Amygdala (tissue), 56 donors: ENCODE measurements at regions not wholly inside any gene's neighbourhood (a gene's known extent, or its start where the extent isn't known, plus 50 kb on each side); places are given as distances from the start of the nearest gene placed in this dataset.
A peak's percentile ranks its signal among the peaks of the same experiment; 100 is the strongest.

Experiments used
- DNase-seq, 56 donors: peaks; one replicate each; lab custom pipeline; 2025; lab: John Stamatoyannopoulos, UW

DNA sequence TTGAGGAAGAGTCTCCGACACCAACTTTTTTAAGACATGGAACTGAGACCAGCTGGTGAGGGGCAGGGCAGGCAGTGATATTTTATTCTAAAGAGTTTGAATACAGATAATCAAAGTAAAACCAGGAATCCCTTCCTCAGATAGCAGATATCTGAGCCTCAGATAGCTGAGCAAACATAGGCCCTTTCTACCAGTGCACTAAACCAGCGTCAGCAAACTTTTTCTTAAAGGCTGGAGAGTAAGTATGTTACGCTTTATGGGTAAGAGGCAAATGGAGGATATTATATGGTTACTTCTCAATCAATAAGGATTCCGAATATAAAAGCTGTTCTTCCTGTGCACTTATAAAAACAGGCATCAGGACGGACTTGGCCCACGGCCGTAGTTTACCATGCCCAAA, 73.9 kb downstream of the WNT5A start:
- DNase-seq: no peak

DNA sequence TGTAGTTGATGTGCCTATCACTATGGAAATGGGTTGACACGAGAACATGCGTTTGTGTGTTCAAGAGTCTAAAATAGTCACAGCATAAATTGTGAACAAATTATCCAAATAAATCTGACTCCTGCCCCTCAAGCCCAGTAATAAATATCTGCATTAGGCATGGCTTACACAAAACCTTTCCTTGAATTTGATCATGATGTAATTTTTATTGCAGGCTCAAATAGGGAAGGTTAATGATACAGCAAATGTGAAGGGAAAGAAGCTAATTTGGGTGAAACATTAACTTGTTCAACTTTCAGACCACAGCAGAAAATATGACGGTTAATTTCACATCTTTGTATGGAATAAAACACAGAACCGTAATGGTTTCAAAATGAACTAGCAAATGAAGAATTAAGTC, 74.6 kb downstream of the WNT5A start:
- DNase-seq: no peak

DNA sequence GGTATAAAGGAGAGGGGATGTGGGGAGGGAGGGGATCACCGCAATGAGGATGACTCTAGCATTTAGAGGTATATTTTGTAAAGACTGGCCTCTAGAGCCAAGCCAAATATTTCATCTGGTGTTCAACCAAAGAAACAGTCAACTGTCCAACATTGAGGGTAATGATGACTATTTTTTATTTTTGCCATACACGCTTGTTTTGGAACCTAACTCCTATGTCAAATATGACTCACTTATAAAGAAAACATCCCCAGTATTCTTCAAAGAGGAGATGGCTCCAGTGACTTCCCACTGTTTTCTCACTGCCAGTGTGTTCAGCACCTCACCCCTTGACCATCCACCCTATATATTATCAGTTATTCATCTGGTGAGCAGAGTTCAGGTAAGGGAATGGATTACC, 77.3 kb downstream of the WNT5A start:
- no peak for DNase-seq

DNA sequence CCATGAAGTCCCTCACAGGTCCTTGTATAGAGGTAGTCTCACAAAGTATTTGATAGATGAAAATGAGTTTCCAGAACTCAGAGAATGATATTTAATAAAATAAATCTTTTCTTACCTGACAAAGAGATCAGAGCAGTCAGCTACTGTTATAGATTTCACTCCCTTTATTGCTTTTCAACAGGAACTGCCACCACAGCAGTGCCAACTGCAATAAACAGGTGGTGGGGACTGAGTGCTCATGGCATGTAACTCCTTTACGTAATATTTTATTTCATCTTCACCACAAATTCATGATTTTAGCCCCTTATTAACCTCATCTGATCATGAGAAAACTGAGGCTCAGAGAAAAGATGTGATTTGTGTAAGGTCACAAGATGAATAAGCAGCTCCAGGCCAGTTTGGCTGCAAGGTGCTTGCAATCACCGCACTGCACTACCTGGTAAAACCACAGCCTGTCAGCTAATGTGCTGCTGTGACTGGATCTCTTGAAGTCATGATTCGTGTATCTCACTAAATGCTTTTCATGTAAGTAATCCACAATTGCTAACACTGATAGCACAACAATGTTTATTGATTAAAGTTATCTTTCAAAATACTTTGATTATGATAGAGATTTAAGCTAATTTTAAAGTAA, 78.8 kb downstream of the WNT5A start:
- DNase-seq: no peak

DNA sequence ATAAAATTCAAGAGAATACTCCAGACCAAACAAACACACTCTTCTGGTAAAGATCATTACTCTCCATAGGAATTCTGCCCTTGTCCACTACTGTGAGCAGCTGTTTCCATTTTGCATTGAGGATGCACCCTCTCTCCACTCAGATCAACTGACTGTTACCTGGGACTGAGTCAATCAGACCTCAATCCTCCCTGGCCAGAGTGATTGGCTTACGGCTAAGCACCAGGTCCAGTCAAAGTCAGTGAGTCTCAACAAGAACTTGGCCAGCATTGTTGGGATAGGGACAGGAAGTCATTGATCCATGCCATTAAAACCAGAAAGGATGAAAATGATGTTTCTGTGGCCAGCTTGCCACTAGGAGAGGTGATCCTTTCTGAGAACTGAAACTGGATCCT, 79.7 kb downstream of the WNT5A start:
- DNase-seq: no peak

DNA sequence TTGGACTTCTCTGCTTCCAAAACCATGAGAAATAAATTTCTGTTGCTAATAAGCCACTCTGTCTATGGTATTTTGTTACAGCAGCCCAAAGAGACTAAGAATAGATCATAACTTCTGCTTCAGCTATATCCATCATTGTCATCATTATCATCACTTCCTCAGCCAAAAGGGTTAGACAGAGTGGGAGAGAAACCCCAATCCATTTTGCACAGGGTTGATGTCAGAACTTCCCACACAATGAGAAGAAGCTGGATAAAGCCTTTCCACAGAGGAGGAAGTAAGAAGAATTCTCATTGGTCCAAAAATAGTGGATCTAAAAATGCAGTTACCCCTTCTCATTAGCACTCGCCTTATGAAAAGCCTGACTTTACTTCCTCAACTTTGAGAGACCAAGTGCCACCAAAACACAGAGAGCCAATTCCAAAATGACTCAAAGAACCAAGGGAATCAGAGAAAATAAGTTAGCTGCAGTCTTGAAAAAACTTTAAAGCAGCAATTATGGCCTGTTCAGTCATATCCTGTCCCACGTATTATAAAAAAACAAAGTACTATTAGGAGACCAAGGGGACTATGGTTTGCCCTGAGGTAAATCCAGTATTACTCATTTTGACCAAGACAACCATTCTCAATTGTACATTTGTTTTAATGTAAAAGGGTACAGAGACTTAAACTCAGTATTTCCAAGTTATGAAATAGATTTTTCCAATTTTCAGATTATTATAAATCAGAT, 80.2 kb downstream of the WNT5A start:
- DNase-seq: no peak

DNA sequence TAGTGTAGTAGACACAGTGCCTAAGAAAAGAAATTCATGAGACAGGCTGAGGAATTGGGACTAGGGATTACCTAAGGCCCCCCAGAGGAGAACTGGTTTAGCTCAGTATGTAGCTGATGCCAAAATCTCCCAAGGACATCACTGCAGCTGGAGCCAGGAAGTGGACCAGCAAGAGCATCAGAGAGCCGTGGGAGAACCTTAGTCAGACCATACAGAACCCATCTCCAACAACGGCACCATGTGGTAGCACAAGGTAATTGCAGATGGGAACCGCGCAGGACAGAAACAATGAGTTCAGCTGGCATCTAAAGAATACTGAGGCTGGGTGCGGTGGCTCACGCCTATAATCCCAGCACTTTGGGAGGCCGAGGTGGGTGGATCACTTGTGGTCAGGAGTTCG, 81.7 kb downstream of the WNT5A start:
- no peak for DNase-seq

DNA sequence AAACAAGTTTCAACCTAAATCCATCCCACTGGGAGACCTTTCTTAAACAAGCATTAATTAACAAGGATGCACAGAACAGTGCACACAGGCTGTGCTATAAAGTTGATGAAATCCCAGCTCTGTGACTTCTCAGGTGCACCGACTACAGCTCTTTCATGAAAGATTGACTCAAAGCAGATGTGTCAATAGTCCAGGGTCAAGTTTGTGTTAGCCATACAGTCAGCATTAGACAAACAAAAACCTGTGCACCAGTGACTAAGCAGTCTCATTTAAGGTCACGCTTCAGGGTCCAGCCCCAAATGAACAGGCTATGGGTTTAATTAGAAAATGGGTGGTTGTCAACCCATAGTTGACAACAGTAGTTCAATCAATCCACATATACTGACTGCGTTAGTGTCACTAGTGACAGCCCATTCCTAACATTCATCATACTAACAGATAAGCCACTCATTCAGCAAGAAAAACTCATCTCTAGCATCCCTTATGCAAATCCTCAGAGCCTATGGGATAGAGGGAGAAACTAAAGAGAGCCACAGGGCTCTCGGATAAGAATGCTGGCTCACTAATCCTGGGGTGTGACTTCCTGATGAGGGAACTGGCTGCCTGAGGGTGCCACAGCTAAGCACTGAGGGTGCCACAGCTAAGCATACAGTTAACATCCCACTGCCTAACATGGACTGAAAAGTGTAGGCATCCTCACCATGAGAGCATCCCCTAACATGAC, 84.1 kb downstream of the WNT5A start:
- DNase-seq: no peak

DNA sequence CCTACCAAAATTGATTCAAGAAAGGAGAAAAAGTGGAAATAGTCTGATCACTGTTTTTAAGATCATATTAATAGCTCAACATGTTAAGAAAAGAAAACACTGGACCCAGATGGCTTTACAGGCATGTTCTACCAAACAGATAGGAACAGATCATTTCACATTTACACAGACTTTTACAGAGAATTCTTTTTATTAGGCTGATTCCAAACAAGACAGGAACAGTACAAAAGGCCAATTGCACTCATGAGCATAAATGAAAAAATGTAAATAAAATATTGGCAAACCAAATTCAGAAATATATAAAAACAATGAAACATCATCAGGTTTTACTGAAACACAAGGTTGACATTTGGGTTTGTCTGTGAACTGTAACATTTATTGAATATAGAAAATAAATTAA, 106.5 kb downstream of the WNT5A start:
- DNase-seq: no peak

DNA sequence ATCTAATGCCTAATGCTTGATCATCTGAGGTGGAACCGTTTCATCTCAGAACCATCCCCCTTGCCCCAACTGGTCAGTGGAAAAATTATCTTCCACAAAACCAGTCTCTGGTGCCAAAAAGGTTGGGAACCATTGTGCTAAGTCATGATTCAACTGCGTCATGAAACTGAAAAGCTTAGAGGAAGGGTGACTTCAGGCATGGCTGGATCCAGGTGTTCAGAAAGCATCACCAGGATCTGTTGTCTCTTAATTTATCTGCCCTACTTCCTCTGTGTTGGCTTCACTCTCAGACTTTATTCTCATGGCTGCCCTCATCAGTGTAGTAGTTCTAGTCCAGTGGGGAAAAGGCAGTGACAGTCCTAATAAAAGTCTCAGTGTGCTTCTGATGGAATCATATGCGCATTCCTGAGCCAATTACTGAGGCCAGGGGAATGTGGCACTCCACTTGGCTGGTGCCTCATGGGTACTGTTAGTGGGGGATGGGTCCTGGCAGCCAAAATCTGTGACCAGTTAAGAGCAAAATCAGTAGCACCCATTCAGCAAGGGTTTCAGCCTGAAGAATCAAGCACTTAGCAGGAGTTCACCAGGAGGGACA, 110.3 kb downstream of the WNT5A start:
- peak in 1 of 56 donors; percentile 0 for DNase-seq

DNA sequence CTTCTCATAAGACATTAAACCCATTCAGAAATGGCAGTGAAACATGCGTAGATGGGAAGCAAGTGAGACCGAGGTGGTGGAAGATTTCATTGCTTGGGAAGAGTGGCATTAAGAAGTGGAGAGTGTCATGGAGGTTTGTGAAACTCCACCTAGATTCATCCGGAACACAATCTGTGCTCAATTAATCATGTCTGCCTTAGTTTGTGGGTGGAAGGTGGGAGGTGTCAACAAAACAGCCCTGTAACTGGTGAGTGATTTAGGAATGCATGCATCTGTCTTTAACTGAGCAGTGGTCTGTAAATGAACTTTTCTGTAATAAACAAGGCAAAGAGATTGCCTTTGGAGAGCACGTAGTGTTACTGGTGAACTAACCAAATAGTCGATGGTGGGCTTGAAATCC, 113.7 kb downstream of the WNT5A start:
- no peak for DNase-seq

DNA sequence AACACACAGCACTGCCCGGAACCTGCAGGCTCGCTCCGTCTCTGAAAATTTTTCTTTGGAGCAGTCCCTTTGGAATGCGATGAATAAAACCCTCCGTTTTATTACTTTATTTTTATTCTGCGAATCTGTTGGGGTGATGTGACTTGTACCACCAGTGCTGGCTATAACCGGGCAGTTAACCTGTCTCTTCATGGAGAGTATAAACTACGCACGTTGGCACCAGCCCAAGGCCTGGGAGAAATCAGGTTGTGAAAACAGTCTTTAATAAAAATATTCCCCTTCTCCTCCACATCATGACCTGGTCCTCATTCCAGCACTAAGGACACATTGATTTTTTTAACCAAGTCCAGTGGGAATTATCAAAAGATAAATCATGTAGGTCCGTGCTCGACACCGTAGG, 116.8 kb downstream of the WNT5A start:
- no peak for DNase-seq

DNA sequence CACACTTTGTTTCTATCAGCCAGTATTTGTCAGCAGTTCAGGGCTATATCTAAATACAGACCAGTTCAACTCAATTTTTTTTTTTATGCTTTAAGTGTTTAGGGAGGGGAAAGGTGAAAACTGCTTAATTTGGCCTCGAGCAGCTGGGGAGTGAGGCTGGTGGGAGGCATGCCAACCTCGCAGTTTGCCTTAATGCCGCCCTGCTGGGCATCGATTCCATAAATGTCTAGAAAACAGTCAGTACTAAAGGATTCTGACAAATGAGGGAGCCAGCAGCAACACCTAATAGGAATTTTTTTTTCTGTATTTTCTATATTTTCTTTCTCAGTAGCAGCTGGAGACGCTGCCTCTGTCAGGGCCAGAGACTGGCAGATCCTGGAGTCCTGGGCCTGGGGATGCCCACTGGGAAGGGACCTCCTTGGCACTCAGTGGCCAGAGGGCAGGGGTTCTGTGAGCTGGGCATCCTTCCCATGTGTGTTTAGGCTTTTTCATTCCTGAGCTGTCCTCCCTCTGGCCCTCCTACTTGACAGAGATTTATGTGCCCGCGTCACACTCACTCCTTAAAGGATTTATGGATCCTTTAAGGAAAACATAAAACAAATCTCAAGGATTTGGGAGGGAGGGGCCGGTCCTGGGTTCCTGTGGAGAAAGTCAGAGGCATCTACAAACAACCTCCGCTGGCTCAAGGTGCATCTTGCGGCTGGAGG, 117.8 kb downstream of the WNT5A start:
- DNase-seq: no peak

DNA sequence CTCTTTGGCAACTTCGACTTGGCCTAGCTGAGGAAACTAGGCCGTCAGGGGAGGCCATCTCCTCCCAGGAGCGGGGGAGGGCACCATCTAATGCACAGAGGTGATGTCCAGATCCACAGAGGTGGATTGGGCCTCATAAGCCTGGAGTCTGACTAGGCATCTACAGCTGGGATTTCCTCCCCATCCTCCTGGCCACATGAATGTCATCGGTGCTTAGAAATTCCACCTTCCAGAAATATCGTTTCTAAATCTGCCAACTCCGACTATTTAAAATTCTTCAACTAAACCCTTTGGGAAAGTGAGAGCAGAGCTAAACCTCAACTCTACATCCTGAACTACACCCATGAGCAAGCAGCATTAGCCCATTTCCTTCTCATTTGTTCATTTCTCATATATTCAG, 118.7 kb downstream of the WNT5A start:
- no peak for DNase-seq

DNA sequence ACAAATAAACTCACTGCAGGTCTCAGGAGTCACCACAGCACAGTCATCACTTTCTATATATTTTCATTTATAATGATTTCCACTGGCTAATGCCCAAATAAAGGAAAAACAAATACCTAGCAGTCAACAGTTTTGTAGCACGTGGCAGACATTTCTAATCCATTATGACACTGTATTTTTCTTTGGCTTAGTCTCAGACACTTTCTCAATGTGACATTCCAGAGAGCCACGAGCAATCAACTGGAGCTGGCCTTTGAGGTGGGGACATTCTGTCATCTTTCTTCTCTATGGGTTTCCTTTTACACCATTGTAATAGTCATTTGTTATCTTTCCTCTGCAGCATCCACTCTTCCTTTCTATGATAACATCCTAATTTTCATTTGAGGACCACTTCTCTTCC, 119.7 kb downstream of the WNT5A start:
- DNase-seq: no peak

DNA sequence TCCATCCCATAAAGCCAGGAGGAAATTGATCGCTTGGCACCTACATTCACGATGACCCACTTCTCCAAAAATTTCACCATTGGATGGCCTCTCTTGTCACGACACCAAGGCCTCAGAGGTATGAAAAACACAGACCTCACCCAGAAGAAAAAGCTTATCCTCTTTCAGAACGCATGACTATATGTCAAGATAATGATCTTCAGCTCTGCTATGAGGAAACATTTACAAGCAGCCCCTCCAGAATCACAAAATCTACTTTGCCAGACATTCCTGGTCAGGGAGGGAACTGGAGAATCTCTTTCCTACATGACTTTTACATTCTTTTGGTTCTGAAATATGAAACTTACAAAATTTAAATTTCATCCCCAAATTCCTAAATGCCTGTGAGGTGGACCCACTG, 122.7 kb downstream of the WNT5A start:
- no peak for DNase-seq

DNA sequence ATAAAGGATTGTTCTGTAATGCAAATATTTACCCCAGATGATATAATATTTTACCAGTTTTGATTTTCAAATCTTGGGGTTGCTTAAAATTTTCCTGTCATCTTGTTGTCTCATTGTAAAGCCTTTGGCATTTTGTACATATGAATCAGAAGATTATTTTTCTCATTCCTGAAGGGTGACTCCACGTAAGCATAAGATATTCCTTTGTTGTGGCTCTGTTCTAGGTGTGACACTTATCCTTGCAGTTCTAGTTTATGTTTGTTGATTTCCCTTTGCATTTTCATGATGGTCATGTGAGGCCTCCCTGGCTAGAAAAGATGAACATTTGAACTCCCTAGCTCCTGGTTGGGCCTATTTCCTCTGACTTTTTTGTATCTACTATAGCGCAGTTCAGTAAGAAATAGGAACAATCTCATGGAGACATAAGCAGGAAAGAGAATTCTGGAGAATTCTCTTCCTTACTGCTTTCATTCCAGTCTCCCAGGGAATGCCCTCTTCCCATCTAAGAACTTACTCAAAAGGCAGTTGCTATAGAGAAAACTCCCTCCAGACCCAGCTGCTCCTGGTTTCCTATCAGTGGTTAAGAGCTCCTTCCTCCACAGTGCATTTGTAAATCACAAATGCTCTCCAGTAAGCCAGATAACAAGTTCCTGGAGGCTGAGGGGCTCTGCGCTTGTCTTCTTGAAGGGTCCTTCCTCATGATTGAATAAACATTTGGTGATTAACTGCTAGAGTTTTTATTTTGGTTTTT, 124.7 kb downstream of the WNT5A start:
- no peak for DNase-seq

DNA sequence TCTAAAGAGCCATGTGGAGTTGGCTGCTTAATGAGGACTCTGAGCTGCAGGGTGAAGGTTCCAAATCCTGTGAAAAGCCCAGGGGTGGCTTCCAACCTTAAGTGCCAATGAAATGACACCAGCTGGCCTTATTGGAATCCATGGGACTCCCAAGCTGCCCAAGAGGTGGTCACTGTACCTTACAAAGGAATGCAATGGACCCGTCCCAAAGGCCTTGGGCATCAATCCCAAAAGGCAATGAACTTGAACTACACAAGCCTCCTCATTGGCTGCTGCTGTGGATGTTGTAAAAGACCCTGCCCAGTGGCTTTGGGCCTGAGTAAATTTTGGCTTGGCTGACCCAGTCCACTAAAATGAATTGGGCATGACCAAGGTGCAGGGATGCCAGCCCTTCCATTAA, 129.3 kb downstream of the WNT5A start:
- DNase-seq: no peak

DNA sequence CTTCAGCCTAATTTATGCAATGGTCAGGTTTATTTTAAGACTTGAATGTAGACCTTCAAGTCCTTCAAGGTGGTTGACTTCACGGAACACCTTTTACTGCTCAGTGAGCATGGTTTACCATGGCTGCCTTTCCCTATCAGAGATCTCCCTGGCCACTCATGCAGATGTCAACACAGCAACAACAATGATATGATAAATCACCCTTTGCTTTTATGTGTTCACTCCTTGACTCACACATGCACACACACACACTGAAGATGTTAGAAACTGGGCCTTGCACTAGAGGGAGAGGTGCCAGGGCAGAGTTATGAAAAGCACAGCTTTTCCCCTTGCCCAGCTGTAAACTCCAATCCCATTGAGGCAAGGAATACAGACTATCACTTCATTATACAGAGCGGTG, 134.4 kb downstream of the WNT5A start:
- no peak for DNase-seq

DNA sequence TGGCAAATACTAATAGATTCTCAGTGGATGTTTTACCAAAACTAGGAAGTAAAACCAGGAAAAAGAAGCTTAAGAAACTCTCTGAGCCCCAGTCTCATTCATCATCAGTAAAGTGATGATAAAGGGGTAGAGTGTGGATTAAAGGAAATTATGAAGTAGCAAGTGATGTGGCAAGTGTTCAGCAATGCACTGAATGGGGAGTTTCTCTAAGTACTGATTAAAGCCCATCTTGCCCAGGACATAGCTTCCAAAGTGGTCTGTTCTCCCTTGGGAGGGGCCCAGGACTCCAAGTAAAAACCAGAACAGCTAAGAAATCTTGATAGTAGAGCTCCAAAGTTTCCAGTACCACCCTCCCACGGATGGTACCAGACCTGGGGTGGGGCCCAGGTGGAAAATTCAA, 137.3 kb downstream of the WNT5A start:
- no peak for DNase-seq
